Esophagus muscularis mucosa (tissue), 4 donors: ENCODE measurements at regions not wholly inside any gene's neighbourhood (a gene's known extent, or its start where the extent isn't known, plus 50 kb on each side); places are given as distances from the start of the nearest gene placed in this dataset.
A peak's percentile ranks its signal among the peaks of the same experiment; 100 is the strongest.

Experiments
- EP300 ChIP-seq: sonication (generic); formaldehyde crosslinking; IDR thresholded peaks from one replicate; pipeline ENCODE4 v1.6.1; 2017; ENCODE audit warnings: antibody characterized with exemption
- POLR2A ChIP-seq: fragments of 450-650 bp; IDR thresholded peaks from one replicate; pipeline ENCODE4 v1.6.1; 2017; ENCODE audit warnings: antibody characterized with exemption, moderate library complexity, mild to moderate bottlenecking, low read depth
- POLR2AphosphoS5 ChIP-seq, 2 donors: sonication (generic); formaldehyde crosslinking; IDR thresholded peaks; one replicate each; pipeline ENCODE4 v1.6.1; 2017; ENCODE audit warnings: antibody characterized with exemption in 2 of 2
- TF ChIP-seq, protein P1 (sequence below), 3 experiments: fragments of 200-600 bp in 2 of 3; fragments of 450-650 bp in 1 of 3; sonication (generic) in 2 of 3; IDR thresholded peaks; one replicate each; pipeline ENCODE4 v1.5.1; 2017 to 2019; ENCODE audit warnings: antibody characterized with exemption in 3 of 3, mild to moderate bottlenecking in 2 of 3, moderate library complexity in 1 of 3

DNA sequence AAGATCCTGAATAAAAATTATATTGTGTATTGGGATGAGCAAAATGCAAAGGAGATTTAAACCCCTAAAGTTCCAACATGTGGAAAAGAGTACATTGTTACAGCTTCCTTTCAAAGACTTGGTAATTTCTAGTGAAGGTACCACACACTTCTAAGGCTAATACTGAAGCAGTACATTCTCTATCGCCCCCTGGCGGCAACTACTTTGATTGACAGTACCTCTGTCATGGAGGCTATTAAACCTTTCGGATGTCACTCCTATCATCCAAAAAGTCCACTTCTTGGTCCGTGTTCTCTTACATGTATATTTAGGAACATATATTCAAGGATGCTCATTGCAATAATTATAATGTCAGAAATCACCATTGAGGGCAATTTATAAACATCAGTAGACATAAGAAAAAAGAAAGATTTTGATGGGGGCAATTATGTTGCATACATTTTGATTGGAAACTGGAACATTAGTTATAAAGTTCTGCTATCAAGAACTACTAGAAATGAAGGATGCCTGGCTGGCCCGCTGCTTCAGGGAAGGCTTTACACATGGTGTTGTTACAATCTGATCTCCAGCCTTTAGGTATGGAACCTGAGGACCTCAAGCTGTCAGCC is 601.6 kb downstream of the CPS1 start:
- TF ChIP-seq, protein P1, sequence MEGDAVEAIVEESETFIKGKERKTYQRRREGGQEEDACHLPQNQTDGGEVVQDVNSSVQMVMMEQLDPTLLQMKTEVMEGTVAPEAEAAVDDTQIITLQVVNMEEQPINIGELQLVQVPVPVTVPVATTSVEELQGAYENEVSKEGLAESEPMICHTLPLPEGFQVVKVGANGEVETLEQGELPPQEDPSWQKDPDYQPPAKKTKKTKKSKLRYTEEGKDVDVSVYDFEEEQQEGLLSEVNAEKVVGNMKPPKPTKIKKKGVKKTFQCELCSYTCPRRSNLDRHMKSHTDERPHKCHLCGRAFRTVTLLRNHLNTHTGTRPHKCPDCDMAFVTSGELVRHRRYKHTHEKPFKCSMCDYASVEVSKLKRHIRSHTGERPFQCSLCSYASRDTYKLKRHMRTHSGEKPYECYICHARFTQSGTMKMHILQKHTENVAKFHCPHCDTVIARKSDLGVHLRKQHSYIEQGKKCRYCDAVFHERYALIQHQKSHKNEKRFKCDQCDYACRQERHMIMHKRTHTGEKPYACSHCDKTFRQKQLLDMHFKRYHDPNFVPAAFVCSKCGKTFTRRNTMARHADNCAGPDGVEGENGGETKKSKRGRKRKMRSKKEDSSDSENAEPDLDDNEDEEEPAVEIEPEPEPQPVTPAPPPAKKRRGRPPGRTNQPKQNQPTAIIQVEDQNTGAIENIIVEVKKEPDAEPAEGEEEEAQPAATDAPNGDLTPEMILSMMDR (IDR thresholded peaks at IDR 0.05): peak; percentile 48 to 64 (median 63)
- TF ChIP-seq POLR2AphosphoS5 (IDR thresholded peaks at IDR 0.05): no peak
- no peak for TF ChIP-seq POLR2A
- TF ChIP-seq EP300: no peak
